NCI-H2081 (cell line): ENCODE measurements at regions not wholly inside any gene's neighbourhood (a gene's known extent, or its start where the extent isn't known, plus 50 kb on each side); places are given as distances from the start of the nearest gene placed in this dataset.
"Not testable (repeated sequence)": the region's sequence is repeated elsewhere in the genome, so short reads cannot be mapped to it uniquely, and the experiment has no call there.

ENCODE experiments used
- DNase-seq, 2 experiments: peaks; one replicate each; lab custom pipeline; 2025; lab: John Stamatoyannopoulos, UW

DNA sequence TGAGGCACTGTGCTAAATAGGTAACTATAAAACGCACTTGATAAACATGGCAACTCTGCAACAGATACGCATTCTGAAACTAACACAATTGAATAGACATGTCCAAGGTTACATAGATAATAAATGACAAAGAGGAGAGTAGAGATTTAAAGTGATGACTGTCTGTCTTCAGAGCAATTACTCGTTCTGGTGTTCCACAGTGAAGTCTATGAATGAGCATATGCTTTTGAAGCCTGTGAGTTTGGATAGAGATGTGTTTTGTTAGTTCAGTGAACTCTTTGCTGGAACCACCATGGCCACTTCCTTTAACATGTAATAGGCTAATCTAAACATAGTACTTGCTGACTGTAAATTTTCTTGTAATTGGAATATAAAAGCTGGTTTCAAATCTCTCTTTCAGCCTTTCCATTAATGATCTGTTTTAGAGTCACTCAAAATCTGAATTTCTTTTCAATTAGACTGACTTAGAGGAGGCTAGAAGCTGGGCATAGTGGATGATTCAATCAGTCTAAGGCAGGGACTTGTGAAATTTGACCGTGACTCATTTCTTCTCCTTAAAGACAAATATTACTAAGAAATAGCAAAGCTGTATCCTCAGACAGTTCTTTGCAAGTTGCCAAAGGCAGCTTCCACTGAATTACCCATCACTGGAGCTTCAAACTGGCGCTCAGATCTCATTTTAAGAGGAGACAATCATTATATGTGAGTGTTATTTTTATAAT lies 1130.1 kb upstream of the CELF4 start:
- DNase-seq: no peak

DNA sequence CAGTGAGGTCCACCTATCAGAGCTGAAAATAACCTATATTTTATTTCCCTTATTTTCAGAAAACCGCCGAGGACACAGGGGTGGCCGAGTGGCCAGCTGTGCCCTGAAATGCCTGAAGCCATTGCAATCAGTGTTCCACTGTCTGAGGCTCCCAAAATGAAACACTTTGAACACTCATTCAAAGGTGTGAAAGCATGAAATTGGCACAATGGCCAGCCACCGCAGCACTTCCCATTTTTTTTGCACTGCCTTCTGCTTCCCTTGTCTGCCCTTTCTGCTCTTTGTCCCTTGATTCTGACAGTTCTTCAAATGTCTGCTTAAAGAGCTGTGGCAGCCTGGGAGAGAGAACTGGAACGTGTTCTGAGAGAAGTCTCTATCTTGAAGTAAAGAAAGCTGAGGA lies 1127.5 kb upstream of the CELF4 start:
- no peak for DNase-seq

DNA sequence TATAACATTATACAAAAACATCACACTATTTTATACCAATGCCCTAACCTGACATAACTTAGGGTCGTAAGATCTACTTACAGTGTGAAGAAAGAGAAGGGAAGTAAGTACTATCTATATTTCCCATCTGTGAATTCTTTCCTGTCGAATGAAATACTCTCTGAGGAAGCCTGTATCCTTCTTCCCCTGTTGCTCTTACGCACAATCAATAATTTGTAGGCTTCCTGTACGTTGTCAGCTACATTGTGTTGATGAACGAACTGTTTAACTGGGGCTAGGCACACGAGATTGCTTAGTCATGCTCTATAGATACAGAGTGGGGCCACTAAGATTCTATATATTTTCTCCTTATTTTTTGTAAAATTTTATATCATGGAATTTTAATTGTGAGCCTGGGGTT lies 1125.0 kb upstream of the CELF4 start:
- no peak for DNase-seq

GRCh38 chr18:38688416-38688815 lies 1122.8 kb upstream of the CELF4 start:
- no peak for DNase-seq

DNA sequence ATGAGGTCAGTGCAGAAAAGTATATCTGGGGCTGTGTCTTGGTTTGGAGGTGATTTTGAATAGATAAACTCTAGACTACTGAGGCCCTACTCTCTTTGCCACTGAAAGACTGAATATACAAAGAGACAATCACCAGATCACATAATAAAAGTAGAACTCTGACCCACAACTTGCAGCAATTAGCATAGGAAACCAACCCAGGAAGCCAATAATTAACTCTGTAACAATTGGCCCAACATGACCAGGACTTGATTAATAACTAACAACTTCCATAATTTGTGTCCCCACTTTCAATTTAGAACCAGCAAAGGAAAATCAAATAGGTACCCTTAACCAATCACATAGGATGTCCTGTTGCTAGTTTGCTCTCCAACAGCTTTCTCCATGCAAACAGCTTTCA lies 1104.9 kb upstream of the CELF4 start:
- no peak for DNase-seq

DNA sequence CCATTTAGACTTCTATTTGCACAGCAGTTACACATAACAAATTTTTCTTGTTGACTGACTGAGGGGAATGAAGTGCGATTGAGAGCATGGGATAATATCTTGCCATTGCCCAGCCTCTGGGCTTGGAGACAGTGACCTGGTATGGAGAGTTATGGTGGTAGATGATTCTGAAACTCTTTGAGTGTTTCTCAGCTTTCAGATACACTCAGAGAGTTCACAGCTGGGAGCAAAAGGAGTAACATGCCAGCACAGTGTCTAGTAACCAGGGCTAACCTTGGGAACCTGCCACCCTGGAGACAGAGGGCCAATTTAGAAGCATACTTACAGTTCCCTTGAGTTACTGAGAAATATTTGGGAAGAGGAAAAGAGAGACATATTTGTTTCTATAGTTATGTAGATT lies 1099.3 kb upstream of the CELF4 start:
- DNase-seq: no peak

DNA sequence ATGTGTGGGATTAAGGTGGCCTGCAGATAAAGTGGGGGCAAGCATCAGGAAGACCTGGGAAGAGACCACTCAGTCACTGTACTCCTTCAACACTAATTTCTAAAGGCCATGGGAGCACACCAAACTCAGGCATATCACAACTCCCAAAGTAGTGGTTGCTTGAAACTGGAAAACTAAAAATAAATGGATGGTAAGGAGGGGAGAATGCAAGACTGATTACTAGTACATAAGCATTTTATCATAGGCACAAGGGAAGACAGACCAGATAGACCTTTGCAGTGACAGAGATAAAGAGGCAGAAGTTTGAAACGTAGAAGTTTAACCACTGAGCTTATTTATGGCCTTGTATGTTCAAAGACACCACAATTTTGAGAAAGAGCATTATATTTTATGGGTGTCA lies 1098.1 kb upstream of the CELF4 start:
- no peak for DNase-seq

- DNase-seq: no peak
Measured at GRCh38 chr18:38663270-38663669, 1097.7 kb upstream of the CELF4 start.

DNA sequence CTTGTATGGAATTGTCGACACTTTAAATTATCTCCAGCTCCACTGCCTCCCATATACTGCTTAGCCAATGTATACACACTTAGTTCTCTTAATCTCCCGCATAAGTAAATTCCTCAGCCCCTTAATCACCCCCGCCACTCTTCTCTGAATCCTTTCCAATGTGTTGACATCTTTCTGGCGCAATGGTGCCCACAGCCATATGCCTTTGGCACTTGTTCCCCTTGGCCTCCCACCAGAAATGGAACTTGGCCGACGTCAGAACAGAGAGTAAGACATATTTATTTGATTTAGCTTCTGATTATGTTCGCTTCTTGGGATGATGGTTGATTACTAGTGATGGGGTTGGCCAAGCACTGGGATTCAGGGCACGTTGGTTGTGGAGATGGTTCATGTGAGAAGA lies 1089.3 kb upstream of the CELF4 start:
- no peak for DNase-seq

GRCh38 chr18:38651736-38652135 lies 1086.1 kb upstream of the CELF4 start:
- DNase-seq: no peak

DNA sequence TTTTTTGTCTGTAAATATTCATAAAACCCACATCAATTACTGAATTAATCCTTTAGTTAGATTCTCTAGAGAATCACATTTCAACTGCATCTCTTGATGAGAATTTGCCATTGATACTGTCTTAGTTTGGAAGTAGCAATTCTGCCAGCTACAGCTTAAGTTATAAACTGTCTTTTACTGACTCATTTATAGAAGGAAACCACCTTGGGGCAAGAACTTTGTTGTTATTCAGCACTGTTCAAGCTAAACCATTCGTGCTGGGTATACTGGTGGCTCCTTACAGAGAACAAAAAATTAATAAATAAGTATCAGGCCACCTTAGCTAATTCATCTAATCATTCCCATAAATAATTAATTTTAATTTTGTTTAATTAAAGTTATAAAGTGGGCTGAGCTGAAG lies 1082.6 kb upstream of the CELF4 start:
- no peak for DNase-seq

GRCh38 chr18:38646296-38646695 lies 1080.7 kb upstream of the CELF4 start:
- no peak for DNase-seq

GRCh38 chr18:38644875-38645641 lies 1079.5 kb upstream of the CELF4 start:
- no peak for DNase-seq

- no peak for DNase-seq
Measured at GRCh38 chr18:38642711-38643110, 1077.1 kb upstream of the CELF4 start.

GRCh38 chr18:38639700-38640099 lies 1074.1 kb upstream of the CELF4 start:
- DNase-seq: not testable (repeated sequence)

- no peak for DNase-seq
Measured at GRCh38 chr18:38635709-38636430, 1070.3 kb upstream of the CELF4 start.

GRCh38 chr18:38634117-38634516 lies 1068.5 kb upstream of the CELF4 start:
- no peak for DNase-seq

- no peak for DNase-seq
Measured at GRCh38 chr18:38633333-38633732, 1067.7 kb upstream of the CELF4 start.

DNA sequence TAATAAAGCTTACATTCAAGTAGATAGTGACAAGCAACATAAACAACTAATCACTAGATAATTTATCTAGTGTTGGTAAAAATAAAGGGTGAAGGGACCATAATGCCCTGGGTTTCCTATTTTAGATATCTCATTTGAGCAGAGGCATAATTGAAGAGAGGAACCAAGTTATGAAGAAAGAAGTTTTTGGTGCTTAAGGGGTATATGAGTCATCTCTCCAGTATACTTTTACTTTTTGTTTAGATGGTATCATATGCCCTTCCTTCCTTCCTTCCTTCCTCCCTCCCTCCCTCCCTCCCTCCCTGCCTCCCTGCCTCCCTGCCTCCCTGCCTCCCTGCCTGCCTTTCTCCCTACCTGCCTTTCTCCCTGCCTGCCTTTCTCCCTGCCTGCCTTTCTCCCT lies 1053.5 kb upstream of the CELF4 start:
- no peak for DNase-seq

DNA sequence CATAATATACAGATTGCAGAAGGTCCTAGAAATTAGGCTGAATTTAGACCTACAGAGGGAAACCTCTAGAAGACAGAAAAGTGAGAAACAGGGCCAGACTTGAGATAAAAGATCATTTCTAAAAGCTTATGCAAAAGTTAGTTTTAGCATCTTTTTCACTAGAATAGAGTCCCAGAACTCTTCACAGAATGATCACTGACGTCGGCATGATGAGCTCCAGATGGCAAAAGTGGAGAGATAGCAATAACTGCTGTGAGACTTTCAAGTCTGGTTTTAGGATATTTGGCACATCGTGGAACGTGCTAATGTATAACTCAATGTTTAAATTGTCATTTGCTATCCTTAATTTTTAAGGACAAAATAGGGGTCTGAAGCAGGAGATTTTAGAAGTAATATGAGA lies 1050.7 kb upstream of the CELF4 start:
- no peak for DNase-seq

- no peak for DNase-seq
Measured at GRCh38 chr18:38612904-38613303, 1047.3 kb upstream of the CELF4 start.

DNA sequence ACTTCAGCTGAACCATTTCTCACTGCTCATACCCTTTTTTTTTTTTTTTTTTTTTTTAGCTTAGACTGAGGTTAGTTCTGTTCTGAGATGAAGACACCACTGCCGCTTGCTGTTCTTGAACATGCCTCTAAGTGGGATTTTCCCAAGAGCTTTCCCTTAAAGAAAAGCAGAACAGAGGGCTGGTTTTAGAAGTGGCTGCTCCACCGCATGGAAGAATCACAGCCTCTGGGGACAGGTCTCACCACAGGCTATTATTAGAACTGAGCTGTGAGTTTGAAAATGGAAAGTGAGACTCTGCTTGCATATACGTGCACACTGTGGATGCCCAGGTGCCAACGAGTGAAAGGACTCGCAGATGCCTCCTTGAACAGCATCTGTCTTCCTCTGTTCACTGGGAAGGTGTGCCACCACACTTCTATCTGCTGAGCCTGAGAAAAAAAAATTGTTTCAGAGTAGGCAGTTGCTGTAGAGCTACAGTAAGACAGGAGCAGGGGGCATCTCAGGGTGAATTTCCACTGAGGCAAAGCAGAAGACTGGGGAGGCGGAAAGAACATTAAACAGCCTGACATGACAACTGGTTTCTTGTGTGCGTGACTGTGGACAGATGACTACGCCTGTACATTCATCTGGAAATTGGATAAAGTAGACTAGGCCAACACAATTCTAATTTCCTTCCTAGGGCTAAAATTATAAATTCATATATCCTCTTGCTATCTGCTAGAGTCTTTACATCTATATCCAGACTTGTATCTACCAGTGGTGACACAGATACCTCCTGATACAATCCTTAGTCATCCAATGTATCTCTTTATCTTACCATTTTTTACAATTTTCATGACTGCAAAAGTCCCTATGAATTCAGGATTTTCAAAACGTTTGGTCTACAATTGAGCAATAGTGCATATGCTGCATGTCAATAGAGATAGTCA lies 1045.7 kb upstream of the CELF4 start:
- DNase-seq: no peak
